Ishikawa (cell line): ENCODE measurements at regions not wholly inside any gene's neighbourhood (a gene's known extent, or its start where the extent isn't known, plus 50 kb on each side); places are given as distances from the start of the nearest gene placed in this dataset.

ENCODE experiments used
- CEBPB ChIP-seq: IDR thresholded peaks from 2 replicates; pipeline ENCODE4 v1.6.1; 2012
- CREB1 ChIP-seq: IDR thresholded peaks from 2 replicates; pipeline ENCODE4 v1.6.1; 2012; ENCODE audit warnings: low read depth
- EGR1 ChIP-seq: IDR thresholded peaks from 2 replicates; pipeline ENCODE4 v1.6.1; 2012
- EP300 ChIP-seq: IDR thresholded peaks from 2 replicates; pipeline ENCODE4 v1.6.1; 2012; ENCODE audit warnings: borderline replicate concordance
- FOXM1 ChIP-seq: IDR thresholded peaks from 2 replicates; pipeline ENCODE4 v1.6.1; 2012; ENCODE audit warnings: low read depth, borderline replicate concordance
- MAX ChIP-seq: IDR thresholded peaks from 2 replicates; pipeline ENCODE4 v1.6.1; 2012
- NFIC ChIP-seq: IDR thresholded peaks from 2 replicates; pipeline ENCODE4 v1.6.1; 2012
- RAD21 ChIP-seq: IDR thresholded peaks from 2 replicates; pipeline ENCODE4 v1.6.1; 2012; ENCODE audit warnings: low read depth
- REST ChIP-seq: IDR thresholded peaks from 2 replicates; pipeline ENCODE4 v1.6.1; 2012; ENCODE audit warnings: low read depth, mild to moderate bottlenecking
- TAF1 ChIP-seq: IDR thresholded peaks from 2 replicates; pipeline ENCODE4 v1.6.1; 2012; ENCODE audit warnings: low read depth, mild to moderate bottlenecking
- TCF12 ChIP-seq: IDR thresholded peaks from 2 replicates; pipeline ENCODE4 v1.6.1; 2012; ENCODE audit warnings: low read depth
- TEAD4 ChIP-seq: IDR thresholded peaks from 2 replicates; pipeline ENCODE4 v1.6.1; 2012
- USF1 ChIP-seq: IDR thresholded peaks from 2 replicates; pipeline ENCODE4 v1.6.1; 2012
- YY1 ChIP-seq: IDR thresholded peaks from 2 replicates; pipeline ENCODE4 v1.6.1; 2012; ENCODE audit warnings: low read depth
- ZBTB7A ChIP-seq: IDR thresholded peaks from 2 replicates; pipeline ENCODE4 v1.6.1; 2012; ENCODE audit warnings: low read depth

GRCh38 chr1:185512442-185512841 lies 195.4 kb upstream of the IVNS1ABP start:
- TF ChIP-seq ZBTB7A (no peak), MAX (no peak), CREB1 (no peak), TEAD4 (no peak), FOXM1 (no peak), TAF1 (no peak), TCF12 (no peak), USF1 (no peak), EGR1 (no peak), CEBPB (no peak), RAD21 (no peak), YY1 (no peak)

- TF ChIP-seq CREB1 (no peak), NFIC (no peak), TCF12 (no peak), USF1 (no peak), RAD21 (no peak), YY1 (no peak), FOXM1 (no peak), REST (no peak), TAF1 (no peak), TEAD4 (no peak), EP300 (no peak)
These were observed 184.1 kb upstream of the IVNS1ABP start for GRCh38 chr1:185501099-185501498.

- TF ChIP-seq CREB1: no peak
- TF ChIP-seq TEAD4: no peak
- TF ChIP-seq EP300: no peak
- no peak for TF ChIP-seq CEBPB
- no peak for TF ChIP-seq MAX
- no peak for TF ChIP-seq FOXM1
- no peak for TF ChIP-seq ZBTB7A
- no peak for TF ChIP-seq RAD21
- TF ChIP-seq NFIC: no peak
- TF ChIP-seq EGR1: no peak
- no peak for TF ChIP-seq USF1
- TF ChIP-seq TAF1: no peak
- no peak for TF ChIP-seq TCF12
- no peak for TF ChIP-seq REST
- TF ChIP-seq YY1: no peak
These were observed 183.1 kb upstream of the IVNS1ABP start for GRCh38 chr1:185500001-185500626.

- TF ChIP-seq EP300: no peak
- TF ChIP-seq YY1: no peak
- TF ChIP-seq NFIC: no peak
- TF ChIP-seq TEAD4: no peak
- TF ChIP-seq REST: no peak
- no peak for TF ChIP-seq TCF12
- TF ChIP-seq CREB1: no peak
- TF ChIP-seq MAX: no peak
- TF ChIP-seq EGR1: no peak
- TF ChIP-seq ZBTB7A: no peak
- TF ChIP-seq TAF1: no peak
These were observed 181.2 kb upstream of the IVNS1ABP start for GRCh38 chr1:185498207-185498606.
